Pancreas (tissue), 10 donors: ENCODE measurements at regions not wholly inside any gene's neighbourhood (a gene's known extent, or its start where the extent isn't known, plus 50 kb on each side); places are given as distances from the start of the nearest gene placed in this dataset.
A peak's percentile ranks its signal among the peaks of the same experiment; 100 is the strongest.

Experiments used
- ATAC-seq, 4 donors: fragments of 200-7000 bp; cut with Tn5 transposase; one replicate each; pipeline versions ENCODE4 v1.8.0 to v1.9.1; 2020; ENCODE audit warnings: mild to moderate bottlenecking in 4 of 4, moderate library complexity in 4 of 4
- DNase-seq, 6 donors: peaks; one replicate each; pipeline ENCODE4 v3.0.0-alpha.2; 2020
- FAIRE-seq: peaks from 2 replicates; lab custom pipeline; 2012; peaks lifted over from hg19 to GRCh38; lab: Jason Lieb, UNC
- H3K27ac ChIP-seq, 4 donors: fragments of 200-600 bp; sonication (generic); 1 replicate in 3 of 4; 2 replicates in 1 of 4; pipeline versions ENCODE4 v1.5.0 to v1.8.0; 2020
- H3K27me3 ChIP-seq, 4 donors: fragments of 200-600 bp; one replicate each; pipeline ENCODE4 v1.8.0; 2021
- H3K36me3 ChIP-seq, 3 donors: fragments of 200-600 bp; sonication (generic) in 1 of 3; one replicate each; pipeline versions ENCODE4 v1.5.0 to v1.8.0; 2020 to 2021
- H3K4me1 ChIP-seq, 3 donors: fragments of 200-600 bp; one replicate each; pipeline ENCODE4 v1.8.0; 2021
- H3K4me3 ChIP-seq, 4 donors: fragments of 200-600 bp; sonication (generic) in 2 of 4; one replicate each; pipeline versions ENCODE4 v1.5.0 to v1.8.0; 2020 to 2021
- H3K9me3 ChIP-seq, 4 donors: fragments of 200-600 bp; one replicate each; pipeline ENCODE4 v1.8.0; 2021
- WGBS, 2 donors: extraction: QIAGEN DNeasy Blood & Tissue Kit; methylation state at CpG; one replicate each; pipeline ENCODE4 v1.1.7; 2013; 5-methylcytosine and 5-hydroxymethylcytosine counted together
- intact Hi-C, 3 donors: fragments of 100-400 bp; cut with DNase I; formaldehyde crosslinking; loops; one replicate each; pipeline versions ENCODE4 v1.11.1 to v1.14.2; 2022
- TF ChIP-seq, protein P1 (sequence below), 4 donors: fragments of 200-600 bp; sonication (generic) in 3 of 4; IDR thresholded peaks; one replicate each; pipeline versions ENCODE4 v1.5.0 to v1.8.0; 2021; ENCODE audit warnings: antibody characterized with exemption in 4 of 4
- donor health status: healthy with polysubstance abuse.
- donor health status: DM: no; HTN: no; CAD: no; lungs with moderate emphysema.
- donor health status: DM: no; HTN: no; CAD: no.
- donor health status: control.
- donor health status: control.
- donor health status: Bipolar disorder and iron deficiency.
- donor health status: DM: yes; HTN: yes; CAD: no.
- donor health status: DM: no; HTN: no; CAD: no.
- donor health status: DM: no; HTN: no; CAD: no.
- donor health status: DM: yes; HTN: yes; CAD: no.

DNA sequence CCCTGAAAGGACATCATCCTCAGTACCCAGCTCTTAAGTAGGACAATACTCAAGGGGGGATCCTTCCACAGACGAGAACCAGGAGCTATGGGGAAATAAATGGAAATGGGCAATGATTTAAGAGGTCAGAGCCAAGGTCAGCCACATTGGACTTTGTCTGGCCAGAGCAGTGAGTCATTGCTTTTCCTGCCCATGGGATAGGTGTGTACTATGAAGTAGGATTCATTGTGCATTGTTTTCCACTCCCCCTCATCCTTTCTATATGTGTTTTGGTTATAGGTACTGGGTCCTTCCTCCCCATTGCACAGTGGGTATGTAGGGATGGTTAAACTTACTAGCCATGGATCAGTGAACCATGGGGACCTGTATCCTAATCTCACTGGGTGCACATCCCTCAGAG, 328.9 kb upstream of the USP25 start:
- no peak overlapping the region for H3K4me3 ChIP-seq
- H3K9me3 ChIP-seq, result no peaks in the 10 kb centered on the region
- no peaks in the 10 kb centered on the region for H3K4me1 ChIP-seq
- no peaks in the 10 kb centered on the region for H3K27me3 ChIP-seq
- TF ChIP-seq, protein P1, sequence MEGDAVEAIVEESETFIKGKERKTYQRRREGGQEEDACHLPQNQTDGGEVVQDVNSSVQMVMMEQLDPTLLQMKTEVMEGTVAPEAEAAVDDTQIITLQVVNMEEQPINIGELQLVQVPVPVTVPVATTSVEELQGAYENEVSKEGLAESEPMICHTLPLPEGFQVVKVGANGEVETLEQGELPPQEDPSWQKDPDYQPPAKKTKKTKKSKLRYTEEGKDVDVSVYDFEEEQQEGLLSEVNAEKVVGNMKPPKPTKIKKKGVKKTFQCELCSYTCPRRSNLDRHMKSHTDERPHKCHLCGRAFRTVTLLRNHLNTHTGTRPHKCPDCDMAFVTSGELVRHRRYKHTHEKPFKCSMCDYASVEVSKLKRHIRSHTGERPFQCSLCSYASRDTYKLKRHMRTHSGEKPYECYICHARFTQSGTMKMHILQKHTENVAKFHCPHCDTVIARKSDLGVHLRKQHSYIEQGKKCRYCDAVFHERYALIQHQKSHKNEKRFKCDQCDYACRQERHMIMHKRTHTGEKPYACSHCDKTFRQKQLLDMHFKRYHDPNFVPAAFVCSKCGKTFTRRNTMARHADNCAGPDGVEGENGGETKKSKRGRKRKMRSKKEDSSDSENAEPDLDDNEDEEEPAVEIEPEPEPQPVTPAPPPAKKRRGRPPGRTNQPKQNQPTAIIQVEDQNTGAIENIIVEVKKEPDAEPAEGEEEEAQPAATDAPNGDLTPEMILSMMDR (IDR thresholded peaks at IDR 0.05), result no peak
- intact Hi-C loops, result no loop called here
- no peak overlapping the region for H3K27ac ChIP-seq
- DNase-seq (no peak), ATAC-seq (no peak), FAIRE-seq (no peak)
- 59 to 77% methylated on average over 1 of the region's 1 CpG for WGBS, 2 donors
- no peaks in the 10 kb centered on the region for H3K36me3 ChIP-seq

DNA sequence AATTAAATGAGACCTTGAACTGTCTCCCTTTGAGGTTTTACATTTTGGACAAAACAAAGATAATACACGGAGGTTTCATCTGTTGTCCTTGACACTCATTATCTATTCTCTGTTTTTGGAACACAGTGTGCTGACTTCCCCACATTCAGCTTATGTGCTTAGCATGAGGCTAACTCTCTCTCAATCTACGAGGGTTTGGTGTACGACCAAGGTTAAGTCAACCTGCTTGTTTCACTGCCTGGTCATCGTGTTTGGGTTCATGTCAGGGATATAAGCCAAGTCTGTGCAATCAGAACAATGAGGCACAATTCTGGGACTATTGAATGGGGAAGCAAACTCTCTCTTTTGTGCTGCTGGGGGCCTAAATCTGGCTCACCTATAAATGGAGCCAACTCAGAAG, 328.5 kb upstream of the USP25 start:
- TF ChIP-seq, protein P1 (IDR thresholded peaks at IDR 0.05), result no peak
- H3K4me3 ChIP-seq, result no peak overlapping the region
- H3K9me3 ChIP-seq, result no peaks in the 10 kb centered on the region
- H3K36me3 ChIP-seq, result no peaks in the 10 kb centered on the region
- intact Hi-C loops, result no loop called here
- no peak overlapping the region for H3K27ac ChIP-seq
- H3K4me1 ChIP-seq, result no peaks in the 10 kb centered on the region
- no peak for ATAC-seq
- no peaks in the 10 kb centered on the region for H3K27me3 ChIP-seq
- no peak for FAIRE-seq
- no peak for DNase-seq
- 41 to 47% methylated on average over 4 of the region's 4 CpGs for WGBS, 2 donors

DNA sequence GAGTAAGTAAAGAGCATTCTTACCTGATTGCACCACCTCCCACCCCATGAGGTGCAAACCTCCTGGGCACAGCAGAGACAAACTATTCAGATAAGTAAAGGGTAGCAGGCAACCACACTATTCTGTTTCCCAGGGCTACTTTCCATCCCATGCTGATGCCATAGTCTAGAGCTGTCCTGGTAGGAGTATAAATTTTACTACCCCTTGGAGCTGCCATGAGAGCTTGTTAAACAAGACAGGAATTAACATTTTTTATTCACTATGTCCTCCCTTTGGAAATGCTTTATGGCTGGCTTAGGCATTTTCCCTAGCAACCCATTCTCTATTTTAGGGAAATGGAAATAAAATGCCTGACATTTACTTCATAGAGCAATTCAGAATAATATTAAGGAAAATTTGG, 324.6 kb upstream of the USP25 start:
- no peak for DNase-seq
- intact Hi-C loops, result no loop called here
- no peak overlapping the region for H3K27ac ChIP-seq
- no peaks in the 10 kb centered on the region for H3K4me1 ChIP-seq
- H3K4me3 ChIP-seq, result no peak overlapping the region
- no peaks in the 10 kb centered on the region for H3K36me3 ChIP-seq
- H3K9me3 ChIP-seq, result no peaks in the 10 kb centered on the region
- no peak for FAIRE-seq
- ATAC-seq, result no peak
- no peaks in the 10 kb centered on the region for H3K27me3 ChIP-seq
- TF ChIP-seq, protein P1 (IDR thresholded peaks at IDR 0.05), result no peak

DNA sequence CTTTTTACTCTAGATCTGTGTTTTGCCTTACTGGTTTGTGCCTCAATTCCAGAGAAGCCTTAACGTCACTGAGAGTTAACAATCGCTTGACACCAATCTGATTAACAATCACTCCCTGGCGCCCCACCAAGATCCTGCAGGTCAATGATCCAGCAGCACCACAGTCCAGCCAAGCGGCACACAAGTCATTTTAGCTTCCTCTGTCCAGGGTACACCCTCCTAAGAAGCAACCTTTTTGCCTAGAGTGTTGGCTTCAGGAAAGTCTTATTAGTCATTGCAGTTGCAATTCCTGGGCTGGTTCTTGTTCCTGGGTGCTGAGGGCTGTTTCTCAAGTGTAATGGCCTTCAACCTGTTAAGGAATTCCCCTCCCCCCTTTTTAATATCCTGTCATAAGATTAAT, 323.0 kb upstream of the USP25 start:
- Histone ChIP-seq H3K27me3 (no peaks in the 10 kb centered on the region), H3K36me3 (no peaks in the 10 kb centered on the region), H3K27ac (no peak overlapping the region), H3K4me3 (no peak overlapping the region), H3K4me1 (no peaks in the 10 kb centered on the region), H3K9me3 (no peaks in the 10 kb centered on the region)
- ATAC-seq (peak in 2 of 4 donors; percentile 11 to 25), FAIRE-seq (no peak), DNase-seq (peak in 2 of 6 donors; percentile 16 to 18)
- 44 to 53% methylated on average over 4 of the region's 4 CpGs for WGBS, 2 donors
- intact Hi-C loops, result no loop called here
- TF ChIP-seq, protein P1 (IDR thresholded peaks at IDR 0.05), result no peak

DNA sequence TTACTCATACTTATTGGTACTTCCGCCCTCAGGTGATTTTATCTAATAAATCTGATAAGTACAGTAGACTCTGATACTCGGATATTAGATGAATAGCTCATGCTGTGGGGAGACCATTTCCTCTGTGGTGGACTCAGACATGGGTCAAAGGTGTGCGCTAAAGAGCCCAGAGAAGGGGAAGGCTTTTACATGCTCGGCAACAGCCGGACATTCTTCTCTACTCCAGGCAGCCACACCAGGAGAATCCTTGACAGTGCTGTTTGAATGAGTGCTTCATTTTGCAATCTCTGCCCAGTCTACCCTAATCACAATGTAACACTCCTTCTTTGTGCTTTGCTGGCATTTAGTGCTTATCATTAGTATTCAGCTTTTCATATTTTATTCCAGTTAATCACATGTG, 322.2 kb upstream of the USP25 start:
- no peak for FAIRE-seq
- Histone ChIP-seq H3K36me3 (no peaks in the 10 kb centered on the region), H3K4me3 (no peak overlapping the region), H3K9me3 (no peaks in the 10 kb centered on the region), H3K27me3 (no peaks in the 10 kb centered on the region), H3K4me1 (no peaks in the 10 kb centered on the region), H3K27ac (no peak overlapping the region)
- TF ChIP-seq, protein P1 (IDR thresholded peaks at IDR 0.05), result no peak
- 80 to 81% methylated on average over 5 of the region's 5 CpGs for WGBS, 2 donors
- no peak for ATAC-seq
- intact Hi-C loops, result no loop called here
- DNase-seq, result no peak
